Ovary (tissue), 7 donors: ENCODE measurements at regions not wholly inside any gene's neighbourhood (a gene's known extent, or its start where the extent isn't known, plus 50 kb on each side); places are given as distances from the start of the nearest gene placed in this dataset.

Experiments
- DNase-seq, 5 donors: peaks; one replicate each; pipeline ENCODE4 v3.0.0-alpha.2; 2019 to 2020
- H3K27ac ChIP-seq, 2 donors: fragments of 200-600 bp; one replicate each; pipeline versions ENCODE4 v1.5.1 to v1.8.0; 2019 to 2022
- H3K27me3 ChIP-seq: fragments of 200-600 bp; one replicate; pipeline ENCODE4 v1.8.0; 2022
- H3K36me3 ChIP-seq: fragments of 200-600 bp; sonication (generic); one replicate; pipeline ENCODE4 v1.5.1; 2019
- H3K4me1 ChIP-seq: one replicate; pipeline ENCODE4 v1.8.1; 2013; ENCODE audit warnings: mild to moderate bottlenecking, moderate library complexity; ENCODE audit not compliant: insufficient read depth
- H3K4me3 ChIP-seq: fragments of 200-600 bp; sonication (generic); one replicate; pipeline ENCODE4 v1.5.1; 2017
- H3K9me3 ChIP-seq, 2 donors: fragments of 200-600 bp in 1 of 2; sonication (generic) in 1 of 2; one replicate each; pipeline versions ENCODE4 v1.5.1 to v1.8.1; 2013 to 2019; ENCODE audit warnings: mild to moderate bottlenecking in 1 of 2, moderate library complexity in 1 of 2
- EP300 ChIP-seq: sonication (generic); formaldehyde crosslinking; IDR thresholded peaks from one replicate; pipeline ENCODE4 v1.6.1; 2017; ENCODE audit warnings: antibody characterized with exemption
- POLR2A ChIP-seq: fragments of 450-650 bp; IDR thresholded peaks from one replicate; pipeline ENCODE4 v1.6.1; 2017; ENCODE audit warnings: antibody characterized with exemption, mild to moderate bottlenecking, moderate library complexity
- WGBS, 3 donors: extraction: QIAGEN DNeasy Blood & Tissue Kit in 1 of 3; methylation state at CpG; one replicate each; pipeline versions ENCODE4 v1.1.5 to v1.1.7; 2013 to 2017; 5-methylcytosine and 5-hydroxymethylcytosine counted together
- intact Hi-C, 4 donors: fragments of 100-400 bp; cut with DNase I; formaldehyde crosslinking; loops; one replicate each; pipeline versions ENCODE4 v1.11.0 to v1.15.1; 2022 to 2023
- TF ChIP-seq, protein P1 (sequence below), 3 donors: fragments of 450-650 bp in 2 of 3; fragments of 200-600 bp in 1 of 3; IDR thresholded peaks; one replicate each; pipeline versions ENCODE4 v1.5.1 to v1.8.0; 2016 to 2022; ENCODE audit warnings: antibody characterized with exemption in 3 of 3, mild to moderate bottlenecking in 1 of 3
- donor health status: DM: no; HTN: no; CAD: no; lungs with moderate emphysema.
- donor health status: DM: no; HTN: no; CAD: no.
- donor health status: Bipolar disorder and iron deficiency.
- donor health status: DM: no; HTN: no; CAD: no.
- donor health status: DM: yes; HTN: yes; CAD: no.

DNA sequence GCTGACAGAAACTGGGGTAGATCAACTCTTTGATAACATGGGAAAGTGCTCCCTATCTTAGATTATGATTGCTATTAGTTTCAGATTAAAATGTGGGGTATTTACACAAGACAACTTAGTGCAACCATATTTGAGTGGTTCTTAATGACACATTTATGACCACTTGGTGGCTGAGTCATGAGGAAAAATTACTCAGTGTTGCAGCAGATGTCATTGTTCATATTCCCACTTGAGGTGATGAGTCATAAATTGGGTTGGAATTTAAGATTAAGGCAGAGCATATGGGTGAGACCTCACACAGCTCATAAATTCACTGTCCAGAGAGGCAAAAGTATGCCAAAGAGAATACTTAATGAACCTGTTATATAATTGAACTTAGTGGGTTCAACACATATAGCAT is 408.3 kb downstream of the DMRT2 start:
- Histone ChIP-seq H3K27ac (no peak overlapping the region), H3K4me3 (no peak overlapping the region), H3K9me3 (no peaks in the 10 kb centered on the region), H3K36me3 (no peaks in the 10 kb centered on the region), H3K27me3 (no peaks in the 10 kb centered on the region), H3K4me1 (no peaks in the 10 kb centered on the region)
- no peak for DNase-seq
- intact Hi-C loops: no loop called here
- TF ChIP-seq EP300 (no peak), POLR2A (no peak)
- TF ChIP-seq, protein P1, sequence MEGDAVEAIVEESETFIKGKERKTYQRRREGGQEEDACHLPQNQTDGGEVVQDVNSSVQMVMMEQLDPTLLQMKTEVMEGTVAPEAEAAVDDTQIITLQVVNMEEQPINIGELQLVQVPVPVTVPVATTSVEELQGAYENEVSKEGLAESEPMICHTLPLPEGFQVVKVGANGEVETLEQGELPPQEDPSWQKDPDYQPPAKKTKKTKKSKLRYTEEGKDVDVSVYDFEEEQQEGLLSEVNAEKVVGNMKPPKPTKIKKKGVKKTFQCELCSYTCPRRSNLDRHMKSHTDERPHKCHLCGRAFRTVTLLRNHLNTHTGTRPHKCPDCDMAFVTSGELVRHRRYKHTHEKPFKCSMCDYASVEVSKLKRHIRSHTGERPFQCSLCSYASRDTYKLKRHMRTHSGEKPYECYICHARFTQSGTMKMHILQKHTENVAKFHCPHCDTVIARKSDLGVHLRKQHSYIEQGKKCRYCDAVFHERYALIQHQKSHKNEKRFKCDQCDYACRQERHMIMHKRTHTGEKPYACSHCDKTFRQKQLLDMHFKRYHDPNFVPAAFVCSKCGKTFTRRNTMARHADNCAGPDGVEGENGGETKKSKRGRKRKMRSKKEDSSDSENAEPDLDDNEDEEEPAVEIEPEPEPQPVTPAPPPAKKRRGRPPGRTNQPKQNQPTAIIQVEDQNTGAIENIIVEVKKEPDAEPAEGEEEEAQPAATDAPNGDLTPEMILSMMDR (IDR thresholded peaks at IDR 0.05): no peak

DNA sequence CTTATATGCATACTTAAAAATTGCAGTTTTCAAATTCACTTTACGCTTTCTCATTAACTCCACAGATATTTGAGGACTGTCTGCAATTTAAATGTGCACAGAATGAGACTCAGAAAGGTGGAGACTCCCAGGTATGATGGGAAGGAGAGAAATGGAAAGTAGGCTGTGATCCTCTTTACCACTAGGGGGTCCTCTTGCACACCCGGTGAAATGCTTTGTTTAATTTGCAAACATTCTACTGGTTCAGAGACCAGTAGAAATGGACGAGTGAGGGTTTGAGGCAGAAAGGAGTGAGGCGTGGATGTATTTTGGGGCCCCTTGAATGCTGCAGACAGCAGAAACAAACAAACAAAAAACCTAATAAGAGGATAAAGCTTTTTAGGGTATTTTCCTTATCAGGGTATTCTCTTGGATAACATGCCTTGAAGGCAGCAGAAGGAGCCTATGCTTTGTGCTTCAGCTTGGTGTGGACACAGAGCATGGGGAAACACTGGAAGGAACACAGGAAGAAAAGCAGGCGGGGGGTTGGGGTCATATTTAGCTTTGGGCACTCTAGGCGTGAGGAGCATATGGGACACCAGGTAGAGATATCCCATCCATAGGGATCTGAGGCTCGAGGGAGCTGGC is 410.1 kb downstream of the DMRT2 start:
- H3K27ac ChIP-seq: no peak overlapping the region
- no peaks in the 10 kb centered on the region for H3K4me1 ChIP-seq
- no peaks in the 10 kb centered on the region for H3K27me3 ChIP-seq
- no peak for DNase-seq
- no peaks in the 10 kb centered on the region for H3K36me3 ChIP-seq
- no peaks in the 10 kb centered on the region for H3K9me3 ChIP-seq
- no peak overlapping the region for H3K4me3 ChIP-seq
- TF ChIP-seq, protein P1 (IDR thresholded peaks at IDR 0.05): no peak
- TF ChIP-seq EP300 (no peak), POLR2A (no peak)
- intact Hi-C loops: no loop called here
- 64 to 69% (median 68%) methylated on average over 7 of the region's 7 CpGs for WGBS, 3 donors

DNA sequence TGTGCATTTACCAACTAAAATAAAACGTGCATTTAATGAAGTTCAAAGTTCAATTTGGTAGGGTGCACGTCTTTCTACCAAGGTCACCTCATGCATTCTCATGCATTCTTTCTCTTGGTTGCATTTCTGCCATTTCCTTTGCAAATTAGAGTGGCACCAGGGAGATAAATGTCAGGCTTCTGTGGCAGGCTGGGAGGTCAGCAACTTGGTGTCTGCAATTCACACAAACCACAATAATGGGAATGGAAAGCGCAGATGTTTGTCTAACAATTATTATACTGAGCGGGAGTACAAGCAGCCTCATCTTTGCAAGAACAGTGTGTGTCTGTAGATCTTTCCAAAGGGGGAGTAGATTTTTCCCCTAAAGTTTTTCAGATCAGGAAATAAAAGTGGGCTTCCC is 411.7 kb downstream of the DMRT2 start:
- Histone ChIP-seq H3K36me3 (no peaks in the 10 kb centered on the region), H3K4me3 (no peak overlapping the region), H3K27ac (no peak overlapping the region), H3K27me3 (no peaks in the 10 kb centered on the region), H3K4me1 (no peaks in the 10 kb centered on the region), H3K9me3 (no peaks in the 10 kb centered on the region)
- intact Hi-C loops: no loop called here
- no peak for TF ChIP-seq EP300
- TF ChIP-seq POLR2A: no peak
- TF ChIP-seq, protein P1 (IDR thresholded peaks at IDR 0.05): no peak
- DNase-seq: no peak
- 64 to 72% (median 65%) methylated on average over 4 of the region's 4 CpGs for WGBS, 3 donors

DNA sequence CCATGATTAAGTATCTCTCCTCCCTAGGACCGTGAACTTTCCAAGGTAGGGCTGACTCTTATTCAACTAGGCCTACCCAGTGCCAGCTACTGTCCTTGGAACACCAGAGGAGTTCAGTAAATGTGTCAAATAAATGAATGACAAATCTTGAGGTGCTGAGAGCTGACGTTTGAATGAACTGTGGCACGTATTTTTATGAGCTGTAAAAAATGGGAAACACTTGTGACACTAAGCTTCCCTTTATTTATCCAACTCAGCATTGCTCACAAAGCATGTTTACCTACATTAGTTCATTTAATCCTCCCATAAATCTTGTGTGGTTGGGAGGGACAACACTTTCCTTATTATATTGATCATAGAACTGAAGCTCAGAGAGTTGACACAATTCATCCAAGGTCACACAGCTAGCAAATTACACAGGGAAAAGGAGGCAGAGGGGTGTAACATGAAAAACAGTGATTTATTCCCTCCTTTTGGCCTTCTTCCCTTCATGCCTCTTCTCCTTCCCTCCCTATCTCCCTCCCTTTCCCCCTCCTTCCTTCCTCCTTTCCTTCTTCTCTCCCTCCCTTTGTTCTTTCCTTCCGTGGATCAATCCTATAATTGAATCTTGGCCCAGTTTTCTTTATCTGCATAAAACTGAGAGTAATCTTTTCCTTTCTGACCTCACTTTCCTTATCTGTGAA is 412.6 kb downstream of the DMRT2 start:
- no peak for DNase-seq
- Histone ChIP-seq H3K27ac (no peak overlapping the region), H3K27me3 (no peaks in the 10 kb centered on the region), H3K9me3 (no peaks in the 10 kb centered on the region), H3K4me1 (no peaks in the 10 kb centered on the region), H3K4me3 (no peak overlapping the region), H3K36me3 (no peaks in the 10 kb centered on the region)
- intact Hi-C loops: no loop called here
- 37 to 49% (median 48%) methylated on average over 4 of the region's 4 CpGs for WGBS, 3 donors
- TF ChIP-seq, protein P1 (IDR thresholded peaks at IDR 0.05): no peak
- TF ChIP-seq POLR2A (no peak), EP300 (no peak)
